Ovary (tissue), 7 donors: ENCODE measurements at regions not wholly inside any gene's neighbourhood (a gene's known extent, or its start where the extent isn't known, plus 50 kb on each side); places are given as distances from the start of the nearest gene placed in this dataset.

Experiments
- DNase-seq, 5 donors: peaks; one replicate each; pipeline ENCODE4 v3.0.0-alpha.2; 2019 to 2020
- H3K27ac ChIP-seq, 2 donors: fragments of 200-600 bp; one replicate each; pipeline versions ENCODE4 v1.5.1 to v1.8.0; 2019 to 2022
- H3K27me3 ChIP-seq: fragments of 200-600 bp; one replicate; pipeline ENCODE4 v1.8.0; 2022
- H3K36me3 ChIP-seq: fragments of 200-600 bp; sonication (generic); one replicate; pipeline ENCODE4 v1.5.1; 2019
- H3K4me1 ChIP-seq: one replicate; pipeline ENCODE4 v1.8.1; 2013; ENCODE audit warnings: mild to moderate bottlenecking, moderate library complexity; ENCODE audit not compliant: insufficient read depth
- H3K4me3 ChIP-seq: fragments of 200-600 bp; sonication (generic); one replicate; pipeline ENCODE4 v1.5.1; 2017
- H3K9me3 ChIP-seq, 2 donors: fragments of 200-600 bp in 1 of 2; sonication (generic) in 1 of 2; one replicate each; pipeline versions ENCODE4 v1.5.1 to v1.8.1; 2013 to 2019; ENCODE audit warnings: mild to moderate bottlenecking in 1 of 2, moderate library complexity in 1 of 2
- EP300 ChIP-seq: sonication (generic); formaldehyde crosslinking; IDR thresholded peaks from one replicate; pipeline ENCODE4 v1.6.1; 2017; ENCODE audit warnings: antibody characterized with exemption
- POLR2A ChIP-seq: fragments of 450-650 bp; IDR thresholded peaks from one replicate; pipeline ENCODE4 v1.6.1; 2017; ENCODE audit warnings: antibody characterized with exemption, mild to moderate bottlenecking, moderate library complexity
- WGBS, 3 donors: extraction: QIAGEN DNeasy Blood & Tissue Kit in 1 of 3; methylation state at CpG; one replicate each; pipeline versions ENCODE4 v1.1.5 to v1.1.7; 2013 to 2017; 5-methylcytosine and 5-hydroxymethylcytosine counted together
- intact Hi-C, 4 donors: fragments of 100-400 bp; cut with DNase I; formaldehyde crosslinking; loops; one replicate each; pipeline versions ENCODE4 v1.11.0 to v1.15.1; 2022 to 2023
- TF ChIP-seq, protein P1 (sequence below), 3 donors: fragments of 450-650 bp in 2 of 3; fragments of 200-600 bp in 1 of 3; IDR thresholded peaks; one replicate each; pipeline versions ENCODE4 v1.5.1 to v1.8.0; 2016 to 2022; ENCODE audit warnings: antibody characterized with exemption in 3 of 3, mild to moderate bottlenecking in 1 of 3
- donor health status: DM: no; HTN: no; CAD: no; lungs with moderate emphysema.
- donor health status: DM: no; HTN: no; CAD: no.
- donor health status: Bipolar disorder and iron deficiency.
- donor health status: DM: no; HTN: no; CAD: no.
- donor health status: DM: yes; HTN: yes; CAD: no.

DNA sequence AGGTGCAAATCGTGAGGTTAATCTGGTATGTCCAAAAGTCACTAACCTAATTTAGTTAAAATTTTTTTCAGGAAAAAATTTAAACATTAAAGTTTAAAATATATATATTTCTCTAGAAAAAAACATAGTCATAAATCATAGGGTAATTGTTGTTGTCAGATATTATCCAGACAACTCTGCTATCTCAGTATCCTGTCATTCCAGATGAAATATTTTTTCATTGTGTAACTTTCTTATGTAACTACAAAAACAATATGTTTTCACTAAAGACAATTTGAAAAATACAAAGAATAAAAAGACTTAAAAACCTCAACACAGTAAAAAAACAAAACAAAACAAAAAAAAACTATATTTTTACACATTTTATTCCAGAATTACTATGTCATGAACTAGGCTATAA lies 57.6 kb downstream of the TENT5A start:
- intact Hi-C loops: no loop called here
- Histone ChIP-seq H3K4me3 (no peak overlapping the region), H3K9me3 (no peaks in the 10 kb centered on the region), H3K27ac (no peak overlapping the region), H3K36me3 (no peaks in the 10 kb centered on the region), H3K4me1 (no peaks in the 10 kb centered on the region), H3K27me3 (no peaks in the 10 kb centered on the region)
- TF ChIP-seq POLR2A (no peak), EP300 (no peak)
- TF ChIP-seq, protein P1, sequence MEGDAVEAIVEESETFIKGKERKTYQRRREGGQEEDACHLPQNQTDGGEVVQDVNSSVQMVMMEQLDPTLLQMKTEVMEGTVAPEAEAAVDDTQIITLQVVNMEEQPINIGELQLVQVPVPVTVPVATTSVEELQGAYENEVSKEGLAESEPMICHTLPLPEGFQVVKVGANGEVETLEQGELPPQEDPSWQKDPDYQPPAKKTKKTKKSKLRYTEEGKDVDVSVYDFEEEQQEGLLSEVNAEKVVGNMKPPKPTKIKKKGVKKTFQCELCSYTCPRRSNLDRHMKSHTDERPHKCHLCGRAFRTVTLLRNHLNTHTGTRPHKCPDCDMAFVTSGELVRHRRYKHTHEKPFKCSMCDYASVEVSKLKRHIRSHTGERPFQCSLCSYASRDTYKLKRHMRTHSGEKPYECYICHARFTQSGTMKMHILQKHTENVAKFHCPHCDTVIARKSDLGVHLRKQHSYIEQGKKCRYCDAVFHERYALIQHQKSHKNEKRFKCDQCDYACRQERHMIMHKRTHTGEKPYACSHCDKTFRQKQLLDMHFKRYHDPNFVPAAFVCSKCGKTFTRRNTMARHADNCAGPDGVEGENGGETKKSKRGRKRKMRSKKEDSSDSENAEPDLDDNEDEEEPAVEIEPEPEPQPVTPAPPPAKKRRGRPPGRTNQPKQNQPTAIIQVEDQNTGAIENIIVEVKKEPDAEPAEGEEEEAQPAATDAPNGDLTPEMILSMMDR (IDR thresholded peaks at IDR 0.05): no peak
- no peak for DNase-seq
- 94 to 95% (median 95%) methylated on average over 1 of the region's 1 CpG for WGBS, 3 donors

DNA sequence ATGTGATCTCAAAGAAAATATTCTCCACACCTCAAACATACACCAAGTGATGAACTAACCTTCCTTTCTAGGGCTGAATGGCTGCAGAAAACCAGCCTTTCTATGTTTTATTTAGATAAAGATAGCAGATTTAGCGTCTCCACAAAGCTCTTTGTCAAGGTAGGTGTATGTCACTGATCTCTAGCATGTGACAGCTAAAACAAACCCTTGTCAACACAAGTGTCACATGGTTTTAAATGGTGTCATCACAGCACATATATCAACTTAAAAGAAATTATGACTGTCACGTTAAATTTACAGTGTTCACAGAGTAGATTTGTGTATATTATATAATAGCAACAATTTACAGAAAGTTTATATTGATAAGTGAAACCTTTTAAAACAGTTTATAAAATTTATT lies 58.3 kb downstream of the TENT5A start:
- no peaks in the 10 kb centered on the region for H3K9me3 ChIP-seq
- TF ChIP-seq, protein P1 (IDR thresholded peaks at IDR 0.05): no peak
- TF ChIP-seq EP300: no peak
- TF ChIP-seq POLR2A: no peak
- WGBS, 3 donors: 92 to 94% (median 92%) methylated on average over 2 of the region's 2 CpGs

GRCh38 chr6:81693266-81693665 lies 59.2 kb downstream of the TENT5A start:
- no peaks in the 10 kb centered on the region for H3K36me3 ChIP-seq
- DNase-seq: no peak
- no peak overlapping the region for H3K27ac ChIP-seq
- WGBS, 3 donors: 67 to 76% (median 72%) methylated on average over 4 of the region's 4 CpGs
- TF ChIP-seq, protein P1 (IDR thresholded peaks at IDR 0.05): no peak
- no peaks in the 10 kb centered on the region for H3K27me3 ChIP-seq
- no peak overlapping the region for H3K4me3 ChIP-seq
- intact Hi-C loops: no loop called here
- no peaks in the 10 kb centered on the region for H3K4me1 ChIP-seq
- no peaks in the 10 kb centered on the region for H3K9me3 ChIP-seq

More for the DNA sequence above, 58.3 kb downstream of the TENT5A start:
- no peaks in the 10 kb centered on the region for H3K36me3 ChIP-seq
- no peak overlapping the region for H3K27ac ChIP-seq
- DNase-seq: no peak
- no peak overlapping the region for H3K4me3 ChIP-seq
- H3K27me3 ChIP-seq: no peaks in the 10 kb centered on the region
- H3K4me1 ChIP-seq: no peaks in the 10 kb centered on the region
- intact Hi-C loops: no loop called here

GRCh38 chr6:81690073-81690472 lies 62.4 kb downstream of the TENT5A start:
- intact Hi-C loops: no loop called here
- Histone ChIP-seq H3K4me1 (no peaks in the 10 kb centered on the region), H3K27ac (no peak overlapping the region), H3K9me3 (no peaks in the 10 kb centered on the region), H3K27me3 (no peaks in the 10 kb centered on the region), H3K4me3 (no peak overlapping the region), H3K36me3 (no peaks in the 10 kb centered on the region)
- DNase-seq: no peak
- WGBS, 3 donors: 96 to 100% (median 100%) methylated on average over 1 of the region's 1 CpG
- TF ChIP-seq, protein P1 (IDR thresholded peaks at IDR 0.05): no peak
- TF ChIP-seq POLR2A (no peak), EP300 (no peak)

DNA sequence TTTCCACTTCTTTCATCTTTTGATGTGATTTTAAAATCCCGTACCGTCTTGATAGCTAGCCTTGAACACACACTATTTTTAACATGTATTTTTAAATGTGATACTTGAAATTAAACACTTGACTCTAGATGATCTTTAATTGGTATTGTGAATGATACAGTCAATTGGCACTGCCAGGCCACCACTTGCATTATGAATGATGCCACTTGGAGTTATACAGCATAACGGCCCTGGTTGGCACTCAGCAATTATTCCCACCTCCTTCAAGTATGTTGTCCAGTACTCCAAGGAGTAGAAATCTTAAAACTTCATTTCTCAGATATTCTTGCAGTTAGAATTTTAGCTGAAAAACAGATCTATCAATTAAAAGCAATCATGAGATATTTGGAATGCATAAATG lies 62.9 kb downstream of the TENT5A start:
- no peaks in the 10 kb centered on the region for H3K36me3 ChIP-seq
- no peak for DNase-seq
- TF ChIP-seq POLR2A (no peak), EP300 (no peak)
- TF ChIP-seq, protein P1 (IDR thresholded peaks at IDR 0.05): no peak
- H3K4me3 ChIP-seq: no peak overlapping the region
- intact Hi-C loops: no loop called here
- no peaks in the 10 kb centered on the region for H3K4me1 ChIP-seq
- H3K9me3 ChIP-seq: no peaks in the 10 kb centered on the region
- 88 to 96% (median 89%) methylated on average over 3 of the region's 3 CpGs for WGBS, 3 donors
- H3K27ac ChIP-seq: no peak overlapping the region
- H3K27me3 ChIP-seq: no peaks in the 10 kb centered on the region
